HEK293 (cell line): ENCODE measurements at regions not wholly inside any gene's neighbourhood (a gene's known extent, or its start where the extent isn't known, plus 50 kb on each side); places are given as distances from the start of the nearest gene placed in this dataset.

Source experiments
- CTCF ChIA-PET: fragments of 350-600 bp; formaldehyde crosslinking; extraction: SDS; loops from one replicate; lab custom pipeline; 2021; ENCODE audit warnings: antibody characterized with exemption; lab: Yijun Ruan, JAX
- POLR2A ChIA-PET: fragments of 300-600 bp; formaldehyde crosslinking; extraction: SDS; loops from one replicate; lab custom pipeline; 2020; ENCODE audit warnings: antibody characterized with exemption, inconsistent platforms; lab: Yijun Ruan, JAX
- H3K27ac ChIP-seq: fragments of 200-500 bp; sonication (Bioruptor generic); 2 replicates; pipeline ENCODE4 v1.5.1; 2014; ENCODE audit warnings: low read depth, low read length, control low read depth, inconsistent platforms; ENCODE audit errors: extremely low read depth
- H3K36me3 ChIP-seq, 2 experiments: fragments of 200-500 bp in 1 of 2; sonication (Bioruptor generic) in 1 of 2; 1 replicate in 1 of 2; 2 replicates in 1 of 2; pipeline ENCODE4 v1.5.1; 2014 to 2017; ENCODE audit warnings: inconsistent platforms in 2 of 2, low read length in 2 of 2; ENCODE audit not compliant: control insufficient read depth in 2 of 2, insufficient read depth in 1 of 2
- H3K4me1 ChIP-seq: fragments of 200-500 bp; sonication (Bioruptor generic); 2 replicates; pipeline ENCODE4 v1.5.1; 2014; ENCODE audit warnings: mild to moderate bottlenecking, low read length, inconsistent platforms; ENCODE audit not compliant: control insufficient read depth, insufficient read depth
- H3K4me3 ChIP-seq: 2 replicates; pipeline ENCODE4 v1.5.1; 2011; ENCODE audit warnings: low read depth, mild to moderate bottlenecking, control low read depth, low read length, moderate library complexity
- H3K9me3 ChIP-seq: fragments of 200-500 bp; sonication (Bioruptor generic); 2 replicates; pipeline ENCODE4 v1.5.1; 2014; ENCODE audit warnings: low read depth, low read length, inconsistent platforms; ENCODE audit not compliant: control insufficient read depth, insufficient read depth
- BCL11B ChIP-seq: fragments of 450-650 bp; formaldehyde crosslinking; IDR thresholded peaks from 2 replicates; pipeline ENCODE4 v1.5.1; 2016; ENCODE audit warnings: low read depth, missing biosample characterization, missing genetic modification characterization
- FEZF1 ChIP-seq: fragments of 450-650 bp; formaldehyde crosslinking; IDR thresholded peaks from 2 replicates; pipeline ENCODE4 v1.5.1; 2016; ENCODE audit warnings: missing biosample characterization, missing genetic modification characterization
- GLI4 ChIP-seq: fragments of 450-650 bp; formaldehyde crosslinking; IDR thresholded peaks from 2 replicates; pipeline ENCODE4 v1.5.1; 2016; ENCODE audit warnings: missing biosample characterization, missing genetic modification characterization
- IKZF3 ChIP-seq: fragments of 450-650 bp; IDR thresholded peaks from 2 replicates; pipeline ENCODE4 v1.5.0; 2018; ENCODE audit warnings: missing biosample characterization, mild to moderate bottlenecking, missing genetic modification characterization, moderate library complexity
- SCRT1 ChIP-seq: fragments of 450-650 bp; formaldehyde crosslinking; IDR thresholded peaks from 2 replicates; pipeline ENCODE4 v1.5.1; 2016; ENCODE audit warnings: missing biosample characterization, missing genetic modification characterization, borderline replicate concordance
- SCRT2 ChIP-seq: fragments of 450-650 bp; formaldehyde crosslinking; IDR thresholded peaks from 2 replicates; pipeline ENCODE4 v1.5.1; 2016; ENCODE audit warnings: missing biosample characterization, missing genetic modification characterization
- SP7 ChIP-seq: fragments of 450-650 bp; formaldehyde crosslinking; IDR thresholded peaks from 2 replicates; pipeline ENCODE4 v1.5.1; 2016; ENCODE audit warnings: missing biosample characterization, missing genetic modification characterization
- WT1 ChIP-seq: fragments of 450-650 bp; formaldehyde crosslinking; IDR thresholded peaks from 2 replicates; pipeline ENCODE4 v1.5.1; 2016; ENCODE audit warnings: missing biosample characterization, missing genetic modification characterization
- ZBTB6 ChIP-seq: fragments of 450-650 bp; formaldehyde crosslinking; IDR thresholded peaks from 2 replicates; pipeline ENCODE4 v1.5.1; 2017; ENCODE audit warnings: missing biosample characterization, missing genetic modification characterization
- ZBTB7A ChIP-seq: fragments of 450-650 bp; formaldehyde crosslinking; IDR thresholded peaks from 2 replicates; pipeline ENCODE4 v1.5.1; 2016; ENCODE audit warnings: low read depth, missing biosample characterization, missing genetic modification characterization
- ZNF132 ChIP-seq: fragments of 450-650 bp; formaldehyde crosslinking; IDR thresholded peaks from 2 replicates; pipeline ENCODE4 v1.5.1; 2017; ENCODE audit warnings: missing biosample characterization, missing genetic modification characterization, borderline replicate concordance
- ZNF138 ChIP-seq: fragments of 450-650 bp; formaldehyde crosslinking; IDR thresholded peaks from 2 replicates; pipeline ENCODE4 v1.5.1; 2016; ENCODE audit warnings: missing biosample characterization, missing genetic modification characterization, borderline replicate concordance
- ZNF16 ChIP-seq: fragments of 450-650 bp; formaldehyde crosslinking; IDR thresholded peaks from 2 replicates; pipeline ENCODE4 v1.5.1; 2016; ENCODE audit warnings: low read depth, missing biosample characterization, missing genetic modification characterization
- ZNF175 ChIP-seq: fragments of 450-650 bp; formaldehyde crosslinking; IDR thresholded peaks from 2 replicates; pipeline ENCODE4 v1.5.1; 2016; ENCODE audit warnings: missing biosample characterization, missing genetic modification characterization
- ZNF202 ChIP-seq: fragments of 450-650 bp; formaldehyde crosslinking; IDR thresholded peaks from 2 replicates; pipeline ENCODE4 v1.5.1; 2016; ENCODE audit warnings: missing biosample characterization, missing genetic modification characterization, borderline replicate concordance
- ZNF239 ChIP-seq: fragments of 450-650 bp; formaldehyde crosslinking; IDR thresholded peaks from 2 replicates; pipeline ENCODE4 v1.5.1; 2016; ENCODE audit warnings: missing biosample characterization, missing genetic modification characterization
- ZNF391 ChIP-seq: fragments of 450-650 bp; formaldehyde crosslinking; IDR thresholded peaks from 2 replicates; pipeline ENCODE4 v1.5.1; 2016; ENCODE audit warnings: low read depth, missing biosample characterization, missing genetic modification characterization, borderline replicate concordance
- ZNF404 ChIP-seq: fragments of 450-650 bp; formaldehyde crosslinking; IDR thresholded peaks from 2 replicates; pipeline ENCODE4 v1.5.1; 2017; ENCODE audit warnings: missing biosample characterization, missing genetic modification characterization
- ZNF473 ChIP-seq: fragments of 450-650 bp; formaldehyde crosslinking; IDR thresholded peaks from 2 replicates; pipeline ENCODE4 v1.5.1; 2017; ENCODE audit warnings: missing biosample characterization, missing genetic modification characterization
- ZNF596 ChIP-seq: fragments of 450-650 bp; IDR thresholded peaks from 2 replicates; pipeline ENCODE4 v1.5.0; 2018; ENCODE audit warnings: missing biosample characterization, mild to moderate bottlenecking, missing genetic modification characterization, moderate library complexity
- ZNF670 ChIP-seq: fragments of 450-650 bp; formaldehyde crosslinking; IDR thresholded peaks from 2 replicates; pipeline ENCODE4 v1.5.1; 2016; ENCODE audit warnings: missing biosample characterization, missing genetic modification characterization, low read depth
- ZNF692 ChIP-seq: fragments of 450-650 bp; formaldehyde crosslinking; IDR thresholded peaks from 2 replicates; pipeline ENCODE4 v1.5.1; 2016; ENCODE audit warnings: missing biosample characterization, missing genetic modification characterization
- ZNF707 ChIP-seq: fragments of 450-650 bp; formaldehyde crosslinking; IDR thresholded peaks from 2 replicates; pipeline ENCODE4 v1.5.1; 2016; ENCODE audit warnings: missing biosample characterization, missing genetic modification characterization
- TF ChIP-seq, protein P1 (sequence below): fragments of 450-650 bp; formaldehyde crosslinking; IDR thresholded peaks from 2 replicates; pipeline ENCODE4 v1.5.1; 2016; ENCODE audit warnings: missing biosample characterization, missing genetic modification characterization

DNA sequence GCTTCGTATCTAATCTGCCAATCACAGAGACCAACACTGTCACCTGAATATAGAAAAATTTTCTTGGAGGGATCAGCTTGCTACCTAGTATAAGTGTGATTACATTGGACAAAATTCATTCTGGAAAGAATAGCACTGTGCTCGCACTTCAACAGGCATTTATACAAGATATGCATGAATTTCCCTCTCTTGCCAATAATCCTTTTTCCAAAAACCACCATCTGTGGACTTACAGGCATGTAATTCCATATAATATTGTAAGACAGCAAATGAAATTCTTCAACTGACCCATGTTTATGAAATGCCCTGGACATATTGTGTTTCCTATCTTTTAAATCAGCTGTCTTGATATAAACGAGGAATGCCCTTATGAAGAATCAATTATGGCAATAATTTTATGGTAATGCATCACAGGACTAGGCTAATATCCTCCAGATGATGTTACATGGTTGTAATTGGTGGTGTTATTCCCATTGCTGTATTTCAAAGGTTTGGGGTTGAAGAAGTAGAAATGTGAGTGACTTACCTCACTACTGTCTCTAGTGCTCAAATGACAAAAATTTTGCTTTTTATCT, 861.4 kb upstream of the NECTIN3 start:
- no peaks in the 10 kb centered on the region for H3K36me3 ChIP-seq
- CTCF ChIA-PET: no interaction called here
- POLR2A ChIA-PET: no interaction called here
- H3K27ac ChIP-seq: no peak overlapping the region
- TF ChIP-seq WT1 (tag by site-specific recombination) (no peak), ZNF138 (tag by site-specific recombination) (no peak), IKZF3 (no peak), ZNF596 (no peak), GLI4 (tag by site-specific recombination) (no peak), ZNF239 (no peak), SCRT1 (tag by site-specific recombination) (no peak), FEZF1 (no peak), SCRT2 (tag by site-specific recombination) (no peak), ZNF670 (tag by site-specific recombination) (no peak), ZNF707 (tag by site-specific recombination) (no peak), ZBTB6 (no peak)
- TF ChIP-seq, protein P1, sequence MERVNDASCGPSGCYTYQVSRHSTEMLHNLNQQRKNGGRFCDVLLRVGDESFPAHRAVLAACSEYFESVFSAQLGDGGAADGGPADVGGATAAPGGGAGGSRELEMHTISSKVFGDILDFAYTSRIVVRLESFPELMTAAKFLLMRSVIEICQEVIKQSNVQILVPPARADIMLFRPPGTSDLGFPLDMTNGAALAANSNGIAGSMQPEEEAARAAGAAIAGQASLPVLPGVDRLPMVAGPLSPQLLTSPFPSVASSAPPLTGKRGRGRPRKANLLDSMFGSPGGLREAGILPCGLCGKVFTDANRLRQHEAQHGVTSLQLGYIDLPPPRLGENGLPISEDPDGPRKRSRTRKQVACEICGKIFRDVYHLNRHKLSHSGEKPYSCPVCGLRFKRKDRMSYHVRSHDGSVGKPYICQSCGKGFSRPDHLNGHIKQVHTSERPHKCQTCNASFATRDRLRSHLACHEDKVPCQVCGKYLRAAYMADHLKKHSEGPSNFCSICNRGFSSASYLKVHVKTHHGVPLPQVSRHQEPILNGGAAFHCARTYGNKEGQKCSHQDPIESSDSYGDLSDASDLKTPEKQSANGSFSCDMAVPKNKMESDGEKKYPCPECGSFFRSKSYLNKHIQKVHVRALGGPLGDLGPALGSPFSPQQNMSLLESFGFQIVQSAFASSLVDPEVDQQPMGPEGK (tag by site-specific recombination): no peak
- H3K4me1 ChIP-seq: no peaks in the 10 kb centered on the region
- H3K9me3 ChIP-seq: no peaks in the 10 kb centered on the region
- H3K4me3 ChIP-seq: no peak overlapping the region

- no peaks in the 10 kb centered on the region for H3K9me3 ChIP-seq
- no peaks in the 10 kb centered on the region for H3K4me1 ChIP-seq
- TF ChIP-seq ZNF473 (tag by site-specific recombination) (no peak), ZNF692 (tag by site-specific recombination) (no peak), ZNF391 (tag by site-specific recombination) (no peak), ZNF132 (no peak), ZNF404 (tag by site-specific recombination) (no peak), BCL11B (tag by site-specific recombination) (no peak), SP7 (tag by site-specific recombination) (no peak), ZBTB7A (no peak), ZNF175 (tag by site-specific recombination) (no peak), ZNF16 (tag by site-specific recombination) (no peak), ZNF202 (tag by site-specific recombination) (no peak)
- H3K36me3 ChIP-seq: no peaks in the 10 kb centered on the region
- POLR2A ChIA-PET: no interaction called here
- H3K27ac ChIP-seq: no peak overlapping the region
- H3K4me3 ChIP-seq: no peak overlapping the region
- CTCF ChIA-PET: no interaction called here
Observed at GRCh38 chr3:110226645-110227044, 845.0 kb upstream of the NECTIN3 start.
